Thyroid gland (tissue), 4 donors: ENCODE measurements at regions not wholly inside any gene's neighbourhood (a gene's known extent, or its start where the extent isn't known, plus 50 kb on each side); places are given as distances from the start of the nearest gene placed in this dataset.

Experiments used
- DNase-seq, 2 donors: peaks; one replicate each; pipeline ENCODE4 v3.0.0-alpha.2; 2019
- H3K27ac ChIP-seq, 3 donors: fragments of 200-600 bp; sonication (generic); 1 replicate in 2 of 3; 2 replicates in 1 of 3; pipeline ENCODE4 v1.5.1; 2016 to 2019; ENCODE audit warnings: mild to moderate bottlenecking in 1 of 3, moderate library complexity in 1 of 3
- H3K27me3 ChIP-seq: fragments of 200-600 bp; sonication (generic); one replicate; pipeline ENCODE4 v1.5.1; 2019
- H3K36me3 ChIP-seq, 2 donors: fragments of 200-600 bp; sonication (generic); one replicate each; pipeline ENCODE4 v1.5.1; 2016 to 2019
- H3K4me1 ChIP-seq, 2 donors: fragments of 200-600 bp; sonication (generic); one replicate each; pipeline ENCODE4 v1.5.1; 2017 to 2019
- H3K4me3 ChIP-seq, 3 donors: fragments of 200-600 bp; sonication (generic); replicated peaks in 1 of 3; 1 replicate in 2 of 3; 2 replicates in 1 of 3; pipeline ENCODE4 v1.5.1; 2016; ENCODE audit warnings: mild to moderate bottlenecking in 1 of 3
- H3K9me3 ChIP-seq: fragments of 200-600 bp; sonication (generic); one replicate; pipeline ENCODE4 v1.5.1; 2017
- CTCF ChIP-seq, 6 experiments: fragments of 200-600 bp in 3 of 6; fragments of 450-650 bp in 3 of 6; sonication (generic) in 3 of 6; IDR thresholded peaks; one replicate each; pipeline ENCODE4 v1.5.1; 2016 to 2019; ENCODE audit warnings: antibody characterized with exemption in 6 of 6, mild to moderate bottlenecking in 2 of 6, inconsistent platforms in 1 of 6, moderate library complexity in 1 of 6
- POLR2A ChIP-seq, 2 donors: fragments of 450-650 bp; IDR thresholded peaks; one replicate each; pipeline ENCODE4 v1.6.1; 2017; ENCODE audit warnings: antibody characterized with exemption in 2 of 2, mild to moderate bottlenecking in 2 of 2, moderate library complexity in 1 of 2
- WGBS, 2 donors: methylation state at CpG; one replicate each; pipeline ENCODE4 v1.1.5; 2017; 5-methylcytosine and 5-hydroxymethylcytosine counted together
- intact Hi-C: fragments of 100-400 bp; cut with DNase I; formaldehyde crosslinking; loops from one replicate; pipeline ENCODE4 v1.15.1; 2023

- Histone ChIP-seq H3K4me3 (no peak overlapping the region), H3K27me3 (no peaks in the 10 kb centered on the region), H3K4me1 (no peaks in the 10 kb centered on the region), H3K27ac (no peak overlapping the region), H3K9me3 (no peaks in the 10 kb centered on the region), H3K36me3 (no peaks in the 10 kb centered on the region)
- TF ChIP-seq CTCF (IDR thresholded peaks at IDR 0.05) (no peak), POLR2A (IDR thresholded peaks at IDR 0.05) (no peak)
- DNase-seq: no peak
- intact Hi-C loops: no loop called here
Measured at GRCh38 chr2:57934659-57935058, 111.9 kb upstream of the VRK2 start.

- 87 to 94% methylated on average over 1 of the region's 1 CpG for WGBS, 2 donors
Measured at GRCh38 chr2:57936216-57936615, 110.4 kb upstream of the VRK2 start.

GRCh38 chr2:57937456-57937855, 109.2 kb upstream of the VRK2 start:
- 67 to 71% methylated on average over 3 of the region's 3 CpGs for WGBS, 2 donors
- intact Hi-C loops: no loop called here
- no peaks in the 10 kb centered on the region for H3K4me1 ChIP-seq
- no peak overlapping the region for H3K27ac ChIP-seq
- H3K36me3 ChIP-seq: no peaks in the 10 kb centered on the region
- no peak for TF ChIP-seq POLR2A (IDR thresholded peaks at IDR 0.05)
- H3K4me3 ChIP-seq: no peak overlapping the region
- DNase-seq: no peak
- H3K9me3 ChIP-seq: no peaks in the 10 kb centered on the region
- no peaks in the 10 kb centered on the region for H3K27me3 ChIP-seq

More at GRCh38 chr2:57936216-57936615, 110.4 kb upstream of the VRK2 start:
- H3K36me3 ChIP-seq: no peaks in the 10 kb centered on the region
- no peaks in the 10 kb centered on the region for H3K4me1 ChIP-seq
- no peak overlapping the region for H3K27ac ChIP-seq
- no peaks in the 10 kb centered on the region for H3K9me3 ChIP-seq
- no peak for DNase-seq
- TF ChIP-seq POLR2A (IDR thresholded peaks at IDR 0.05) (no peak), CTCF (IDR thresholded peaks at IDR 0.05) (no peak)
- no peaks in the 10 kb centered on the region for H3K27me3 ChIP-seq
- no peak overlapping the region for H3K4me3 ChIP-seq
- intact Hi-C loops: no loop called here

GRCh38 chr2:57941816-57942215, 104.8 kb upstream of the VRK2 start:
- no peak overlapping the region for H3K4me3 ChIP-seq
- intact Hi-C loops: no loop called here
- no peaks in the 10 kb centered on the region for H3K27me3 ChIP-seq
- H3K4me1 ChIP-seq: no peaks in the 10 kb centered on the region
- DNase-seq: no peak
- WGBS, 2 donors: 80 to 95% methylated on average over 1 of the region's 1 CpG
- no peaks in the 10 kb centered on the region for H3K36me3 ChIP-seq
- no peaks in the 10 kb centered on the region for H3K9me3 ChIP-seq
- TF ChIP-seq POLR2A (IDR thresholded peaks at IDR 0.05) (no peak), CTCF (IDR thresholded peaks at IDR 0.05) (no peak)
- no peak overlapping the region for H3K27ac ChIP-seq

- TF ChIP-seq CTCF (IDR thresholded peaks at IDR 0.05): no peak
- no peak for TF ChIP-seq POLR2A (IDR thresholded peaks at IDR 0.05)
Measured at GRCh38 chr2:57943315-57943714, 103.3 kb upstream of the VRK2 start.

GRCh38 chr2:57947398-57947797, 99.2 kb upstream of the VRK2 start:
- H3K4me1 ChIP-seq: no peaks in the 10 kb centered on the region
- no peaks in the 10 kb centered on the region for H3K27me3 ChIP-seq
- H3K36me3 ChIP-seq: no peaks in the 10 kb centered on the region
- no peak for DNase-seq
- H3K27ac ChIP-seq: no peak overlapping the region
- no peaks in the 10 kb centered on the region for H3K9me3 ChIP-seq
- intact Hi-C loops: no loop called here
- no peak overlapping the region for H3K4me3 ChIP-seq
- TF ChIP-seq CTCF (IDR thresholded peaks at IDR 0.05) (no peak), POLR2A (IDR thresholded peaks at IDR 0.05) (no peak)

More at GRCh38 chr2:57943315-57943714, 103.3 kb upstream of the VRK2 start:
- Histone ChIP-seq H3K4me3 (no peak overlapping the region), H3K27ac (no peak overlapping the region), H3K9me3 (no peaks in the 10 kb centered on the region), H3K36me3 (no peaks in the 10 kb centered on the region), H3K27me3 (no peaks in the 10 kb centered on the region), H3K4me1 (no peaks in the 10 kb centered on the region)
- intact Hi-C loops: no loop called here
- DNase-seq: no peak
